22Rv1 (cell line): ENCODE measurements at regions not wholly inside any gene's neighbourhood (a gene's known extent, or its start where the extent isn't known, plus 50 kb on each side); places are given as distances from the start of the nearest gene placed in this dataset.
A peak's percentile ranks its signal among the peaks of the same experiment; 100 is the strongest.

Source experiments
- H3K27ac ChIP-seq: fragments of 450-650 bp; 2 replicates; pipeline ENCODE4 v1.5.1; 2017
- CTCF ChIP-seq: fragments of 450-650 bp; IDR thresholded peaks from 2 replicates; pipeline ENCODE4 v1.5.1; 2017; ENCODE audit warnings: mild to moderate bottlenecking
- ZFX ChIP-seq: fragments of 450-650 bp; IDR thresholded peaks from 2 replicates; pipeline ENCODE4 v1.6.1; 2017; ENCODE audit warnings: antibody characterized with exemption, borderline replicate concordance

DNA sequence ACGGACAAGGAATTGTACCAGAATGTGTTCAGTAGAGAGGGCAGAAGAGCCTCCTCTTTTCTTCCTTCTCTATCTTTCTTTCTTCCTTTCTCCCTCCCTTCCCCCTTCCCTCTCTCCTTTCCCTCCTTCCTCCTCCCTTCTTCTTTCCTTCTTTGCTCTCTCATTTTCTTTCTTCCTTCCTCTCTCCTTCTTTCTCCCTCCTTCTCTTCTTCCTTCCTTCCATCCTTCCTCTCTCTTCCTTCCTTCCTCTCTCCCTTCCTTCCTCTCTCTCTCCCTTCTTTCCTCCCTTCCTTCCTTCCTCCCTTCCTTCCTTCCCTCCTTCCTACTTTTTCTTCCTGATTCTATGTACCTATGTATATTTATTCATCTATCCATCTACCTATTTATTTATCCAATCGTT lies 59.7 kb upstream of the SDK2 start:
- TF ChIP-seq ZFX = no peak
- TF ChIP-seq CTCF = no peak

DNA sequence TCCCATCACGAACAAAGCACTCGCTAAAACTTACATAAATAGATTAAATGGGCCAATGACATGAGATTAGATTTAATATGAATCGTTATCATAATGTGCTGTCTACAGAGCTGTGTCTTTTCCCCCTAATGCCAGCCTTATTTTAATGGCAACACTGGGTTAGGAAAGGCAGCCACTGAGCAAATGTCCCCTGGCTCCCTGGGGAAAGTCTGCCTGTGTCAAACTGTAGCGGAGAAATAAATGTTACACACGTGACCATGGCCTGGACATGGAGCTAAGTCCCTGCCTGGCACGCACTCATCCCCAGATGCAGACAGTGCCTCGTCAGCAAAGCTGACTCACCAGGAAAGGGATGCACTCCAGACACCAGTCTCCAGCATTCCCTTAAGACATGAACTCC lies 61.3 kb upstream of the SDK2 start:
- H3K27ac ChIP-seq = no peak overlapping the region
- TF ChIP-seq ZFX = no peak
- no peak for TF ChIP-seq CTCF

More for the DNA sequence above, 59.7 kb upstream of the SDK2 start:
- no peak overlapping the region for H3K27ac ChIP-seq

- H3K27ac ChIP-seq = no peak overlapping the region
- TF ChIP-seq ZFX = no peak
- TF ChIP-seq CTCF = no peak
These were observed 62.2 kb upstream of the SDK2 start for GRCh38 chr17:73706428-73706827.

DNA sequence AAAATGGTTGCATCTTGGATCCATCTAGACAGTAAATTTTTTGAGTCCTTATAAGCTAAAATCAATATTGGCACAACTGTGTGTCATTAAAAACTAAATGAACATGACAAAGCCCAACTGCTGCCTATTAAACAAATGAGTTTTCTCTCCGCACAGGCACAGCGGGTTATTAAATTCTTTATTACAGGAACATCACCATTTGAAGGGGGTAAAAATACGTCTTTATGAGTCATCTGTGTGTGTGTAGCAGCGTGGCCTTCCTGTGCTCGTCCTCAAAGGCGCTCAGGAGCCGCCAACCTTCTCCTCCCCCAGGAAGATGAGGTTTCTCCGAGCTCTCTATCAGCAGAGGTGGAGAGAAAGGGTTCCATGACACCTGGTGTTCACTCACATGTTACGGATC lies 62.6 kb upstream of the SDK2 start:
- H3K27ac ChIP-seq = no peak overlapping the region
- TF ChIP-seq CTCF (no peak), ZFX (no peak)

DNA sequence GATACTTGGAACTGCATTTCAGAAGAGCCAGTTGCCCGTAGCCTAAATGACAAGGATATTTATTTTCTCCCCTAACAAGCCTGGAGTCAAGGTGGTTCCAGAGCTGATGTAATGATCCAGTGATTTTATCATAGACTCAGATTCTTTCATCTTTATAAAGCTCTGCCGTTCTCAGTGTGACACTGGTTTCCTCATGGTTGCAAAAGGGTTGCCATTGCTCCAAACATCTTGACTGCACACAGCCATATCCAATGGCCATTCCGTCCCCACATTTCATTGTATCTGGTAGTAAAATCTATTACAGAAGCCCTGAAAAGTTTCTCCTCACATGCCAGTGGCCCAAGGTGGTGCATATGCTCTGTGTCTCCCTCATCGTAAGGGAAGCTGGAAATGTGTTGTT lies 63.1 kb upstream of the SDK2 start:
- H3K27ac ChIP-seq = no peak overlapping the region
- no peak for TF ChIP-seq CTCF
- no peak for TF ChIP-seq ZFX

DNA sequence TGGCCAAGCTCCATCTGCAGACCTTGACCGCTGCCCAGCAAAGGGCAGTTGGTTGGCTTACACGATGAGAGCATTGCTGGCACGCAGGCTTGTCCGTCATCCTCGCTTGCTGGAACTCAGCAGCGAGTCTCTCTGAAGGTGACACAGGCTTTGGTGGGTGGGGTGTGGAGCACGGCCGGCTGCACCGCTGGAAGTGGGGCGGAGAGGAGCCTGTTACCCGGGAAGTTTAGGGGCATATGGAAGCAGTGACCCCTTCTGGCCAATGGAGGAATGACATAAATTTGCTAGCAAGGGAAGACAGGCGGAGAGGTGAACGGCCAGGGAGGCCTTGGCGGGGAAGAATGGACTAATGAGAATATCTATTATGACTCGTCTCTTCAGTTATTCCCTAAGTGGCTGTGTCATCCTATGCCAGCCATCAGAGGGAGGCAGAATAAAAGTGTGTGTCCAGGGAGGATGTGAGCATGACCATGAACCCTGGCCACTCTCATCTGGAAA lies 65.9 kb upstream of the SDK2 start:
- no peak overlapping the region for H3K27ac ChIP-seq

GRCh38 chr17:73711184-73711583 lies 66.9 kb upstream of the SDK2 start:
- H3K27ac ChIP-seq = no peak overlapping the region
- TF ChIP-seq ZFX = no peak
- TF ChIP-seq CTCF = no peak

More for the DNA sequence above, 65.9 kb upstream of the SDK2 start:
- TF ChIP-seq CTCF (peak; percentile 85), ZFX (no peak)
